ENCODE measurements at regions not wholly inside any gene's neighbourhood (a gene's known extent, or its start where the extent isn't known, plus 50 kb on each side); places are given as distances from the start of the nearest gene placed in this dataset.

- H3K9me3 Mint-ChIP-seq = peaks cover 2% of the 10 kb centered on the region
- no peak overlapping the region for H3K27ac Mint-ChIP-seq
- no peak for ATAC-seq (ENCODE audit: low read depth)
- H3K36me3 Mint-ChIP-seq = no peaks in the 10 kb centered on the region
- peaks cover 31% of the 10 kb centered on the region for H3K27me3 Mint-ChIP-seq
- peak overlapping the region; percentile 28 for H3K4me3 Mint-ChIP-seq
- no peaks in the 10 kb centered on the region for H3K4me1 Mint-ChIP-seq
- DNase-seq (ENCODE audit: low spot score in 2 of 2) = no peak
Observed at GRCh38 chr3:128554465-128555097, 61.6 kb upstream of the GATA2 start.

GRCh38 chr3:128554100-128554464, 61.1 kb upstream of the GATA2 start:
- Mint-ChIP-seq H3K9me3 (peaks cover 2% of the 10 kb centered on the region), H3K27ac (no peak overlapping the region), H3K36me3 (no peaks in the 10 kb centered on the region), H3K4me1 (no peaks in the 10 kb centered on the region), H3K27me3 (peaks cover 33% of the 10 kb centered on the region), H3K4me3 (no peak overlapping the region)
- DNase-seq (ENCODE audit: low spot score in 2 of 2) (no peak), ATAC-seq (ENCODE audit: low read depth) (no peak)

GRCh38 chr3:128553560-128553959, 60.6 kb upstream of the GATA2 start:
- DNase-seq (ENCODE audit: low spot score in 2 of 2) = no peak
- Mint-ChIP-seq H3K27ac (no peak overlapping the region), H3K27me3 (peaks cover 34% of the 10 kb centered on the region), H3K36me3 (no peaks in the 10 kb centered on the region), H3K4me1 (no peaks in the 10 kb centered on the region), H3K4me3 (peak overlapping the region; percentile 22), H3K9me3 (peaks cover 2% of the 10 kb centered on the region)
- ATAC-seq (ENCODE audit: low read depth) = no peak

GRCh38 chr3:128551867-128552266, 58.9 kb upstream of the GATA2 start:
- ATAC-seq (ENCODE audit: low read depth) = no peak
- Mint-ChIP-seq H3K4me1 (no peaks in the 10 kb centered on the region), H3K36me3 (no peaks in the 10 kb centered on the region), H3K27ac (no peak overlapping the region), H3K27me3 (peaks cover 35% of the 10 kb centered on the region), H3K4me3 (no peak overlapping the region), H3K9me3 (peaks cover 2% of the 10 kb centered on the region)
- no peak for DNase-seq (ENCODE audit: low spot score in 2 of 2)

GRCh38 chr3:128551451-128551850, 58.5 kb upstream of the GATA2 start:
- Mint-ChIP-seq H3K9me3 (no peaks in the 10 kb centered on the region), H3K27me3 (peaks cover 32% of the 10 kb centered on the region), H3K4me1 (no peaks in the 10 kb centered on the region), H3K36me3 (no peaks in the 10 kb centered on the region), H3K4me3 (no peak overlapping the region), H3K27ac (no peak overlapping the region)
- no peak for DNase-seq (ENCODE audit: low spot score in 2 of 2)
- ATAC-seq (ENCODE audit: low read depth) = no peak

- H3K9me3 Mint-ChIP-seq = no peaks in the 10 kb centered on the region
- no peaks in the 10 kb centered on the region for H3K36me3 Mint-ChIP-seq
- DNase-seq (ENCODE audit: low spot score in 2 of 2) (no peak), ATAC-seq (ENCODE audit: low read depth) (no peak)
- peaks cover 31% of the 10 kb centered on the region for H3K27me3 Mint-ChIP-seq
- H3K27ac Mint-ChIP-seq = no peak overlapping the region
- no peak overlapping the region for H3K4me3 Mint-ChIP-seq
- no peaks in the 10 kb centered on the region for H3K4me1 Mint-ChIP-seq
Observed at GRCh38 chr3:128550471-128551126, 57.6 kb upstream of the GATA2 start.

- DNase-seq (ENCODE audit: low spot score in 2 of 2) (no peak), ATAC-seq (ENCODE audit: low read depth) (no peak)
- no peak overlapping the region for H3K27ac Mint-ChIP-seq
- H3K4me1 Mint-ChIP-seq = no peaks in the 10 kb centered on the region
- peaks cover 31% of the 10 kb centered on the region for H3K27me3 Mint-ChIP-seq
- no peaks in the 10 kb centered on the region for H3K36me3 Mint-ChIP-seq
- H3K4me3 Mint-ChIP-seq = no peak overlapping the region
- H3K9me3 Mint-ChIP-seq = no peaks in the 10 kb centered on the region
Observed at GRCh38 chr3:128550113-128550440, 57.1 kb upstream of the GATA2 start.

GRCh38 chr3:128549283-128550112, 56.5 kb upstream of the GATA2 start:
- Mint-ChIP-seq H3K27me3 (peaks cover 27% of the 10 kb centered on the region), H3K27ac (no peak overlapping the region), H3K9me3 (no peaks in the 10 kb centered on the region), H3K4me1 (no peaks in the 10 kb centered on the region), H3K36me3 (no peaks in the 10 kb centered on the region), H3K4me3 (no peak overlapping the region)
- no peak for DNase-seq (ENCODE audit: low spot score in 2 of 2)
- no peak for ATAC-seq (ENCODE audit: low read depth)

- ATAC-seq (ENCODE audit: low read depth) (no peak), DNase-seq (ENCODE audit: low spot score in 2 of 2) (no peak)
- H3K27me3 Mint-ChIP-seq = peaks cover 22% of the 10 kb centered on the region
- no peak overlapping the region for H3K4me3 Mint-ChIP-seq
- H3K4me1 Mint-ChIP-seq = no peaks in the 10 kb centered on the region
- no peaks in the 10 kb centered on the region for H3K9me3 Mint-ChIP-seq
- H3K27ac Mint-ChIP-seq = no peak overlapping the region
- H3K36me3 Mint-ChIP-seq = no peaks in the 10 kb centered on the region
Observed at GRCh38 chr3:128548426-128549282, 55.7 kb upstream of the GATA2 start.

- H3K27me3 Mint-ChIP-seq = peaks cover 19% of the 10 kb centered on the region
- no peaks in the 10 kb centered on the region for H3K36me3 Mint-ChIP-seq
- ATAC-seq (ENCODE audit: low read depth) (no peak), DNase-seq (ENCODE audit: low spot score in 2 of 2) (no peak)
- H3K27ac Mint-ChIP-seq = no peak overlapping the region
- H3K4me3 Mint-ChIP-seq = no peak overlapping the region
- H3K9me3 Mint-ChIP-seq = peaks cover 5% of the 10 kb centered on the region
- no peaks in the 10 kb centered on the region for H3K4me1 Mint-ChIP-seq
Observed at GRCh38 chr3:128548021-128548420, 55.0 kb upstream of the GATA2 start.

GRCh38 chr3:128547368-128547987, 54.5 kb upstream of the GATA2 start:
- Mint-ChIP-seq H3K4me1 (no peaks in the 10 kb centered on the region), H3K36me3 (no peaks in the 10 kb centered on the region), H3K4me3 (no peak overlapping the region), H3K9me3 (peaks cover 9% of the 10 kb centered on the region), H3K27ac (no peak overlapping the region), H3K27me3 (peaks cover 14% of the 10 kb centered on the region)
- DNase-seq (ENCODE audit: low spot score in 2 of 2) = no peak
- no peak for ATAC-seq (ENCODE audit: low read depth)

GRCh38 chr3:128546646-128547045, 53.6 kb upstream of the GATA2 start:
- no peak overlapping the region for H3K4me3 Mint-ChIP-seq
- no peak overlapping the region for H3K27ac Mint-ChIP-seq
- no peaks in the 10 kb centered on the region for H3K4me1 Mint-ChIP-seq
- ATAC-seq (ENCODE audit: low read depth) (no peak), DNase-seq (ENCODE audit: low spot score in 2 of 2) (no peak)
- H3K36me3 Mint-ChIP-seq = no peaks in the 10 kb centered on the region
- H3K27me3 Mint-ChIP-seq = peaks cover 15% of the 10 kb centered on the region
- H3K9me3 Mint-ChIP-seq = peaks cover 9% of the 10 kb centered on the region

- no peaks in the 10 kb centered on the region for H3K4me1 Mint-ChIP-seq
- H3K27ac Mint-ChIP-seq = no peak overlapping the region
- H3K9me3 Mint-ChIP-seq = peaks cover 9% of the 10 kb centered on the region
- H3K4me3 Mint-ChIP-seq = no peak overlapping the region
- DNase-seq (ENCODE audit: low spot score in 2 of 2) = no peak
- ATAC-seq (ENCODE audit: low read depth) = no peak
- H3K36me3 Mint-ChIP-seq = no peaks in the 10 kb centered on the region
- H3K27me3 Mint-ChIP-seq = peaks cover 21% of the 10 kb centered on the region
Observed at GRCh38 chr3:128545120-128545752, 52.2 kb upstream of the GATA2 start.
